ENCODE measurements at regions not wholly inside any gene's neighbourhood (a gene's known extent, or its start where the extent isn't known, plus 50 kb on each side); places are given as distances from the start of the nearest gene placed in this dataset.

DNA sequence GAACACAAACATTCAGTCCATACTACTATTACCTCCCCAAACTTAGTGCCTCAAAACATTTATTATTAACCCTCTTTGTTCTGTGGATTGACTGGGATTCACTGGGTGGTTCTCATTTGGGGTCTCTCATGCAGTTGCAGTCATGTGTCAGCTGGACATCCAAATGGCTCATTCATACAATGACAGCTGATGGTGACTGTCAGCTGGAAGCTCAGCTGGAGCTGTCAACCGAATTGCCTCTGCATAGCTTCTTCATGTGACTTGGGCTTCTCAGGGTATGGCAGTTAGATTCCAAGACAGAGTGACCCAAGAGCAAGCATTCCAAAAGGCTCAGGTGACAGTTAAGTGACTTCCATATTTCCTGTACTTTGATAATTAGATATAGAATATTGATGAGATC, 85.2 kb downstream of the CCDC34 start:
- Histone ChIP-seq H3K27me3 (replicated peaks in 1 of 7) (peaks cover 0 to 8% (median 0%) of the 10 kb centered on the region in 7 donors), H3K9me3 (peaks cover 0 to 8% (median 0%) of the 10 kb centered on the region in 8 donors), H3K36me3 (no peaks in the 10 kb centered on the region), H3K4me3 (no peak overlapping the region), H3K27ac (no peak overlapping the region), H3K4me1 (peaks cover 0 to 3% (median 0%) of the 10 kb centered on the region in 6 donors)
- intact Hi-C loops (cut with DNase I; ENCODE audit: low total_unique reads) = no loop called here
- no peak for DNase-seq
- 71 to 84% (median 76%) methylated on average over 1 of the region's 1 CpG for WGBS, 5 donors
- TF ChIP-seq, protein P1, sequence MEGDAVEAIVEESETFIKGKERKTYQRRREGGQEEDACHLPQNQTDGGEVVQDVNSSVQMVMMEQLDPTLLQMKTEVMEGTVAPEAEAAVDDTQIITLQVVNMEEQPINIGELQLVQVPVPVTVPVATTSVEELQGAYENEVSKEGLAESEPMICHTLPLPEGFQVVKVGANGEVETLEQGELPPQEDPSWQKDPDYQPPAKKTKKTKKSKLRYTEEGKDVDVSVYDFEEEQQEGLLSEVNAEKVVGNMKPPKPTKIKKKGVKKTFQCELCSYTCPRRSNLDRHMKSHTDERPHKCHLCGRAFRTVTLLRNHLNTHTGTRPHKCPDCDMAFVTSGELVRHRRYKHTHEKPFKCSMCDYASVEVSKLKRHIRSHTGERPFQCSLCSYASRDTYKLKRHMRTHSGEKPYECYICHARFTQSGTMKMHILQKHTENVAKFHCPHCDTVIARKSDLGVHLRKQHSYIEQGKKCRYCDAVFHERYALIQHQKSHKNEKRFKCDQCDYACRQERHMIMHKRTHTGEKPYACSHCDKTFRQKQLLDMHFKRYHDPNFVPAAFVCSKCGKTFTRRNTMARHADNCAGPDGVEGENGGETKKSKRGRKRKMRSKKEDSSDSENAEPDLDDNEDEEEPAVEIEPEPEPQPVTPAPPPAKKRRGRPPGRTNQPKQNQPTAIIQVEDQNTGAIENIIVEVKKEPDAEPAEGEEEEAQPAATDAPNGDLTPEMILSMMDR (IDR thresholded peaks at IDR 0.05 in 8 of 11, conservative IDR thresholded peaks at IDR 0.05 in 3 of 11) = no peak

DNA sequence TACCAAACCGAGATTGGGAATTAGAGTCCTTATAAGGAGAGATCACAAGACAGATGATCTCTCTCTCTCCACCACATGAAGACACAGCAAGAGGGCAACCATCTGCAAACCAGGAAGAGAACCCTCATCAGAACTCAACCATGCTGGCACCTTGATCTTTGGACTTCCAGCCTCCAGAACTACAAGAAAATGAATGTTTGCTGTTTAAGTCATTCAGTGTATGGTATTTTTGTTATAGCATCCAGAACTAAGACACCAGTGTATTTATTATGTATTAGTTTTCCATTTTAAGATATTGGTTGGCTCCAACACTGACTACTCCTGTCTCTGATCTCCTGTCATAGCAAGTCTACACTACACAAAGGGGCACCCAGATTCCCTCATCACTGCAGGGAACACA, 86.9 kb downstream of the CCDC34 start:
- peaks cover 0 to 20% (median 7%) of the 10 kb centered on the region in 8 donors for H3K9me3 ChIP-seq
- no peak overlapping the region for H3K27ac ChIP-seq
- TF ChIP-seq POLR2A (IDR thresholded peaks at IDR 0.05) (no peak), POLR2AphosphoS5 (IDR thresholded peaks at IDR 0.05) (no peak)
- TF ChIP-seq, protein P1 (IDR thresholded peaks at IDR 0.05 in 8 of 11, conservative IDR thresholded peaks at IDR 0.05 in 3 of 11) = no peak
- H3K27me3 ChIP-seq (replicated peaks in 1 of 7) = peaks cover 0 to 8% (median 0%) of the 10 kb centered on the region in 7 donors
- no peaks in the 10 kb centered on the region for H3K36me3 ChIP-seq
- H3K4me3 ChIP-seq = no peak overlapping the region
- H3K4me1 ChIP-seq = peaks cover 0 to 3% (median 0%) of the 10 kb centered on the region in 6 donors
- intact Hi-C loops (cut with DNase I; ENCODE audit: low total_unique reads) = no loop called here
- 77 to 97% (median 84%) methylated on average over 1 of the region's 1 CpG for WGBS, 5 donors
- DNase-seq = no peak

GRCh38 chr11:27274854-27275395, 88.1 kb downstream of the CCDC34 start:
- H3K9me3 ChIP-seq = peaks cover 0 to 20% (median 7%) of the 10 kb centered on the region in 8 donors
- no peaks in the 10 kb centered on the region for H3K4me1 ChIP-seq
- TF ChIP-seq POLR2A (IDR thresholded peaks at IDR 0.05) = no peak
- no peak for TF ChIP-seq POLR2AphosphoS5 (IDR thresholded peaks at IDR 0.05)
- TF ChIP-seq, protein P1 (IDR thresholded peaks at IDR 0.05 in 8 of 11, conservative IDR thresholded peaks at IDR 0.05 in 3 of 11) = no peak
- peaks cover 0 to 8% (median 0%) of the 10 kb centered on the region in 7 donors for H3K27me3 ChIP-seq (replicated peaks in 1 of 7)
- no peak overlapping the region for H3K27ac ChIP-seq
- intact Hi-C loops (cut with DNase I; ENCODE audit: low total_unique reads) = no loop called here
- H3K4me3 ChIP-seq = no peak overlapping the region
- DNase-seq = no peak
- H3K36me3 ChIP-seq = no peaks in the 10 kb centered on the region

GRCh38 chr11:27266125-27266524, 96.9 kb downstream of the CCDC34 start:
- no peak for DNase-seq
- no peaks in the 10 kb centered on the region for H3K4me1 ChIP-seq
- H3K27ac ChIP-seq = no peak overlapping the region
- H3K27me3 ChIP-seq (replicated peaks in 1 of 7) = no peaks in the 10 kb centered on the region
- no peaks in the 10 kb centered on the region for H3K36me3 ChIP-seq
- TF ChIP-seq, protein P1 (IDR thresholded peaks at IDR 0.05 in 8 of 11, conservative IDR thresholded peaks at IDR 0.05 in 3 of 11) = no peak
- TF ChIP-seq POLR2AphosphoS5 (IDR thresholded peaks at IDR 0.05) (no peak), POLR2A (IDR thresholded peaks at IDR 0.05) (no peak)
- no peak overlapping the region for H3K4me3 ChIP-seq
- intact Hi-C loops (cut with DNase I; ENCODE audit: low total_unique reads) = no loop called here
- WGBS, 5 donors = 60 to 83% (median 73%) methylated on average over 2 of the region's 2 CpGs
- peaks cover 0 to 4% (median 0%) of the 10 kb centered on the region in 8 donors for H3K9me3 ChIP-seq
